Renal cortical epithelial cell (primary cell): ENCODE measurements at regions not wholly inside any gene's neighbourhood (a gene's known extent, or its start where the extent isn't known, plus 50 kb on each side); places are given as distances from the start of the nearest gene placed in this dataset.
"Not testable (repeated sequence)": the region's sequence is repeated elsewhere in the genome, so short reads cannot be mapped to it uniquely, and the experiment has no call there.

Source experiments
- DNase-seq: peaks from one replicate; pipeline ENCODE4 v3.0.0-alpha.2; 2011; ENCODE audit warnings: low read depth

DNA sequence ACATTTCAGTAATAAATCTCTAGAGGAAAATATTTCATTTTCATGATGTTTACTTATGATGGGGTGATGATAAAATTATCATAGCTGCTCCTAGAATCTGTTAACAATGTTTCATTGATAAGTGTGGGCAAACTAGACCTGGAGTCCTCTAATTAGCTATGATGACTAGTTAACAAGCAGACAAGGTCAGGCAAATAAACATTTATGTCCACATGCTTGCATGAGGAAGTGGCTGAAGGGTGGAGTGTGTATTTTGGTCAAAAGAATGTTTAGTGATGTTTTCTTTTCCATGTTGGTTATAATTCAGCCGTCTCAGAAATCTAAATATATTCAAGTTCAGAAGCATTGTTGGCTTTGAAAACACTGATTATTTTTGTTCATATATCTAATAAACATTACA, 99.9 kb upstream of the FN1 start:
- DNase-seq: peak; percentile 13

DNA sequence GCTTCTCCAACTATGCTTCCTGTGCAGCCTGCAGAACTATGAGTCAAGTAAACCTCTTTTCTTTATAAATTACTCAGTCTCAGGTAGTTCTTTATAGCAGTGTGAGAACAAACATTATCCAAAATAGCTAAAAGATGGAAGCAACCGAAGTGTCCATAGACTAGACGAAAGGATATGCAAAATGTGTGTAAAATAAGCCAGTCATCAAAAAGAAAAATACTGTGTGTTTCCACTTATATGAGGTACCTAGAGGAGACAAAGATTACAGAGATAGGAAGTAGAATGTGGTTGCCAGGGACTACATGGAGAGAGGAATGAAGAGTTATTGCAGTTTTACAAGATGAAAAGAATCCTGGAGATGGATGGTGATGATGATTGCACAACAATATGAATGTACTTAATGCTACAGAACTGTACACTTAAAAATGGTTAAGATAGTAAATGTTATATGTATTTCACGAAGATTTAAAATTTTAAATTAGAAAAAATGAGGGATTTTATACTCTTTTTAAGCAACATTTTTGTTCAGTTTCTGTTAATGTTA, 99.3 kb upstream of the FN1 start:
- DNase-seq: no peak

DNA sequence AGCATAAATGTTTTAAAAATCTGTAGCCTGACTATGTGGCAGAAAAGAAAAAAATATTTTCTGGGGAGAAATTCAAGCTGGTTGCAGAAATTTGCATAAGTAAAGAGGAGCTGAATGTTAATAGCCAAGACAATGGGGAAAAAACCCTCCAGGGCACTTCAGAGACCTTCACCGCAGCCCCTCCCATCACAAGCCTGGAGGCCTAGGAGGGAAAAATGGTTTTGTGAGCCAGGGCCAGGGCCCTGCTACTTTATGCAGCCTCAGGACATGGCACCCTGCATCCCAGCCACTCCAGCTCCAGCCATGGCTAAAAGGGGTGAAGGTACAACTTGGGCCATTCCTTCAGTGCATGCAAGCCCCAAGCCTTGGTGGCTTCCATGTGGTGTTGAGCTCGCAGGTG, 97.8 kb upstream of the FN1 start:
- not testable (repeated sequence) for DNase-seq

DNA sequence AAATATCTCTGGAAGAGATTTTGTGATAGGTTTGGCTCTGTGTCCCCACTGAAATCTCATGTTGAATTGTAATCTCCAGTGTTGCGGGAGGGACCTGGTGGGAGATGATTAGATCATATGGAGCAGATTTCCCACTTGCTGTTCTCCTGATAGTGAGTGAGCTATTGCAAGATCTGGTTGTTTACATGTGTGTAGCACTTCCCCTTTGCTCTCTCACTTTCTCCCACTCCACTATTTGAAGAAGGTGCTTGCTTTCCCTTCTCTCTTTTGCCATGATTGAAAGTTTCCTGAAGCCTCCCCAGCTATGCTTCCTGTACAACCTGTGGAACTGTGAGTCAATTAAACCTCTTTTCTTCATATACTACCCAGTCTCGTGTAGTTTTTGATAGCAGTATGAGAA, 97.0 kb upstream of the FN1 start:
- no peak for DNase-seq

DNA sequence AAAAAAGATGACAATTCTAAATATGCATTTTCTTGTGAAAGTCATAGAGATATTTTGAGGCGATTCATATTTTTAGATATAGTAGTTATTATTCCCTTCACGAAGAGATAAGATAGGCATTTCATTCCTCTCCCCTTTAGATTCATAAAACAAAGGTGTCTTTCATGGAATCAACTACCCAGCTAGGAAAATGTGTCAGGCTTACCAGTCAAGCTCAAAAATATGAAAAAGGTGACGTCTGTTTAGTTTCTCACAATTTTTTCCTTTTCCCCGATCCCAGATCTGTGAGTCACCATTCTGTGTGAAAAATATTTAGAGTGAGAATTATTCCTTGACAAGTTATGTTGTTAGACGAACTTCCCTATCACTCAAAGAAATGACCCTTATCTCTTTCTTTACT, 95.4 kb upstream of the FN1 start:
- DNase-seq: no peak

DNA sequence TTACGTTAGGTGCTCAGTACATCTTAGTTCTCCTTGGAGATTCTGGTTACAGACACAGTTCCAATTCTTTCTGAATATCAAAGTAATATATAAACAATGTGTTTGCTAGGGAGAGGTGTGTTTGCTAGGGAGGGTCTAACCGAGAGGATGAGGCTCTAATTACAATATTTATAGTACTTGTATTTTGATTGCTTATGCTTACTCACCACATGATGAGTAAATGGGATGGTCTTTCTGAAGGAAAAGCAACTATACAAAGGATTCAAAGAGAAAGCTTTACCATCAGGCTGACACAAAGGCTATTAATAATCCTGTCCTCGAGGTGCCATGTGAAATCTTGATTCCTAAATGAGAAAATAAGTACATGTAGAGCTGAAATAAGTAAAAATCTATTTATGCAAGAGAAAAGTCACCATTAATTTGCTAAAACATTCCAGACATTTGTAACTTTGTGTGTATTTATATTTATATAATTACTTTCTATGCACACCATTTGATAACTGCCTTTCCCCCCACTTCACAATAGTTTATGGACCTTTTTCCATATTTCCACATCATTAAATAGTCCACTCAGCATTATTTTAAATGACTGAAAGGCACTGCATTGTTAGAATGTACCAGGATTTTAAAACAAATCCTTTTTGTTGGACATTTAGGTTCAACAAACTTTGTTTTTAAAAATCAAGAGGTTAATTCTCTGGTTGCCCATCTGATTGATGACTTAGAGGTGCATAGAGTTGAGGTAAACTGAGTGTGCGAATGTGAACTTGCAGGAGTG, 94.5 kb upstream of the FN1 start:
- DNase-seq: peak; percentile 10

DNA sequence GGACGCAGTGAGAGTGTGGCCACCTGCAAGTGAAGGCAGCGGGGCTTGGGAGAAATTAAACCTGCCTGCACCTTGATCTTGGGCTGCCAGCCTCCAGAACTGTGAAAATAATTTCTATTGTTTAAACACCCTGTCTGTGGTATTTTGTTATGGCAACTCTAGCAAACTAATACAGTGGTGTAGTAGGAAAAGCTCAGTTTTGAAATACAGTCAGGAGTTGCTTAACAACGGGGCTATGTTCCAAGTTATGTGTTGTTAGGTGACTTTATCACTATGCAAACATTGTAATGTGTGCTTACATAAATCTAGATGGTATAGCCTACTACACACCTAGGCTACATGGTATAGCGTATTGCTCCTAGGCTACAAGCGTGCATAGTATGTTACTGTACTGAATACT, 93.4 kb upstream of the FN1 start:
- peak; percentile 38 for DNase-seq

DNA sequence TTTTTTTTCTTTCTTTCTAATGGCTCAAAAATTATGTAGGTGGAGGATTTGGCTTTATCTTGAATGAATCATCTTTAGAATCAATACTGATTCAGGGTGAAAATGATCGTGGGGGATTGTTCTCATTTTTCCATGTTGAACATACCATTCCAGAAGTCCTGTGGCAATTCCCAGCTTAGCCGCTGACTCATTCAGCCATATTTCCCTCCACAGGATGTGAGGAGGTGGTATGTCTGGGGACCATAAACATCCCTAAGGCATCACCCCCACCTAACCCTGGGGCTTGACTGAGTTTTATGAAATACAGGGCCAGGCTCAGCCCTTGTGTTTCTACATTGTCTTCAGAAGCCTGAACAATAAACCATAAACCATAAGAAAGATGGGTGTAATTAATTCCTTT, 92.7 kb upstream of the FN1 start:
- DNase-seq: peak; percentile 90

DNA sequence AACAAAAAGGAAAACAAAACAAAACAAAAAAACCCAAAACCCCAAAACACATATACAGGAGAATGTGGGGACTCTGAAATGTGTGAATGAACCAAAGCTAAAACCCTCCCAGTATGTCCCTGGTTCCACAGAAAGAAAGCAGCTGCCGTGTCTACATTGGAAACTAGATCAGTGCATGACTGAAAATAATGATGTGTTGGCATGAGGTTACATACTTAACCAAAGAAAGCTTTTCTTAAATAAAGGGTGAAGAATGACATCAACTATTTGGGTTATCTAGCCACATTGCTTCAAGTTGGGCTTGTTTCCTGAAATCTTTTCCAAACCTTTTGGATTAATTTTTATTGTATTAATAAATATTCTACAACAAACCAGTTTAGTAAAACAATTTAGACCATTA, 91.9 kb upstream of the FN1 start:
- no peak for DNase-seq

DNA sequence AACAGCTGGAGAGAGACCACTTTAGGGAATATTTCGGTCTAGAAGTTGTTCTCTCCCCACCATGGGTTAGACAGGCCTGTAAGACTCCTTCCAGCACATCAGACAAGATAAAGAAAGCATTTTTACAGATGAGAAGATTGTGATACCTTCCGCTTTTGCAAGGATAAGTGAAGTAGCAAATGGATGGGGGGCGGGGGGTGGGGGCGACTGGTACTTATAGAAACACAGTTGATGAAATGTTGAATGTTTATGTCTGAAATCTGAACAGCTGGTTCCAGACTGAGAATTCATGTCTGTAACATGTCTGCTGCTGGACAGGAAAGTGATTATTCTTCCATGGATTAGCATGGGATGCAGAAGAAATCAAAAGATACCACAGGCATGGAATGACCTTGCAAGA, 90.5 kb upstream of the FN1 start:
- DNase-seq: no peak

DNA sequence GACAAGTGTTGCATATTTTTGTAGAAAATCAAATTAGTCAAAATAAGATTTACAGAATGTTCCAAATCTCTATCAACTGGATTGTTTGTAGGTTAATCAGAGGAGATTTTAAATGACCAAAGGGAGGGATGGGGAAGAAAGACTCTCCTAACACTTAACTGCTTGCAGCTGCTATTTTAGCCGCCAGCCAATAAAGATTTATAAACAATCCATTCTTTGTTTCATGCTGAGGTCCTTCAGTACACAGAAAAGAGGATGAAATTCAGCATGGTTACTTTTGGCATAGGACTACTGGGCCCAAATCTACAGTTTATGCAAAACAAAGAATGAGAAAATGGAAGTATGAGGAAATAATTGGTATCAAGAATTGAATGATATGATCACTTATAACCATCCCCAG, 86.4 kb upstream of the FN1 start:
- DNase-seq: no peak

DNA sequence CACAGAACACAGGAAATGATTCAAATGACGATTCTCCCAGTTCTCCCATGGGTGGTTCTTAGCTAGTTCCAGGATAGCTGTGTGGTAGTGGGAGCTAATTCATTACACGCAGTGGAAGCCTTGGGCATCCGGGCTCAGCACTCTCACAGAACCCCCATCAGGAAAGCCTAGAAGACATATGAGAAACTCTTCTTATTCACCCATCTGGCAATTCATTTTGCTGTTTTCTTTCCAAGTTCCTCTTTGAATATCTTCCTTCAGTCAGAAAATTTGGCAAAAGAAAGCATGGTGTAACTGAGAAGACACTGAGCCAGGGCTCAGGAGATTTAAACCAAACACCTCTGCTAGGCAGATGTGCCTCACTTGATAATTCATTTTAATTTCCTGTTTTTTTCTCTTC, 85.2 kb upstream of the FN1 start:
- no peak for DNase-seq

DNA sequence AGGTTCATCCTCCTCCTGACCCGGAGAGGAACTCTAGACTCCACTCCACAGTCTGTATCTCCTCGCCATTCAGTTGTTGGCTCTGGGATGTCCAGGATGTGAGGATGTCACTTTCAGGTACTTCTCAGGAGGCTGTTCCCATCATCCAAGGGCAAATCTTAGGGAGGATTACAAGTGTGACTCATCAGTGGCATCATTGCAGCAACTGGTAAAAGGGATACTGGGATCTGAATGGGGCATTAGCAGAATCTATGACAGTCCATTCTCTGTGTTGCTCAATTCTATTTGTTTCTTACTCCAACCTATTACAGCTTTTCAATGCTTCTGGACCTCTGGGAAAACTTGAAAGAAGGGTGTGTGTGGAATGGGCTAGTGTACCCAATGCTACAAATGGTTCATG, 81.5 kb upstream of the FN1 start:
- DNase-seq: no peak

DNA sequence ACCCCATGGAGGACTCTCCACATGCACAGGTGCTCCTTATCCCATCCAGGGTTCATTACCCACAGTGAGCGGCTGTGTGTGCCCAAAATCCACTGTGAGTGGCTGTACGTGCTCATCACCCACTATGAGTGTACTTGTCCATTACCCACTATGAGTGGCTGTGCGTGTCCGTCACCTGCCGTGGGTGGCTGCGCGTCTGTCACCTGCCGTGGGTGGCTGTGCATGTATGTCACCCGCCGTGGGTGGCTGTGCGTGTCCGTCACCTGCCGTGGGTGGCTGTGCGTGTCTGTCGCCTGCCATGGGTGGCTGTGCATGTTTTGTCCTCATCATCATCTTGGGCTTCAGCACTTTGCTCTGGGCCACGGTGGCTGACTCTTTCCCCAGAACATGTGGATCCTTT, 78.6 kb upstream of the FN1 start:
- no peak for DNase-seq

DNA sequence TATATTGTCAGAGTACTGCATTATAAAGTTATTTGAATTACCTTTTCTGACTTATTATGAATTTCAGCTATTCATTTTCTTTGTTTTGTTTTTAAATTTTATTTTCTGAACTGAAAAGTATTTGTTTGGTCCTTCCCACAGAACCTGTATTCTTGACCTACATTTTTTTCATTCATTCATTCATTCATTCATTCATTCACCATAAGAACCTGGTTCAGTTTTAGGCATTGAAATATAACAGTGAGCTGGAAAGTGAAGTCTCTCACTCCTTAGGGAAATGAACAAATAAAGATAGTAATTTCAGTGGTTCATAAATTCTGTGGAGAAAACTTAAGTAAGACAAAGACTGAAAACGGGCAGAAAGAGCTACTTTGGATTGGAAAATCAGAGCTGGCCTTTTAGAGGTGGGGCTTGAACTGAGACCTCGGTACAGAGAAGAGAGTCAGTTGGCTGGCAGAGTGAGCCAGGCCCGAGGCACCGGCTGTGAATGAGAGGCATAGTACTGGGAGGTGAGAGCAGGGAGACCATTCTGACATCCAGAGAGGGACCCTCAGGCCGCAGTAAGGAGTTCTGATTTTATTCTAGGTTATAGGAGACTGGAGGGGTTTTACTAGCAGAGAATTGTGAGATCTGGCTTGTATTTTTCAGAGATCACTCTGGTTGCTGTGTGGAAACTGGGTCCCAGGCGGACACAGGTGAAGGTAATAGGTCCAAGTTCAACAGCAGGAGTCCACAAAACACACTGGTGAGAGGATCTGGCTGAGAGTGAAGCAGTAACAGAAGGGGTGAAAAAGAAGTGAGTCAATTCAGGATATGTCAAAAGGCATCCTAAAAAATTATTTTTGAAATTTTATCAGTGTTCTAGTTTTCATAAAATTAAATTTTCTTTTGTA, 75.8 kb upstream of the FN1 start:
- DNase-seq: no peak

DNA sequence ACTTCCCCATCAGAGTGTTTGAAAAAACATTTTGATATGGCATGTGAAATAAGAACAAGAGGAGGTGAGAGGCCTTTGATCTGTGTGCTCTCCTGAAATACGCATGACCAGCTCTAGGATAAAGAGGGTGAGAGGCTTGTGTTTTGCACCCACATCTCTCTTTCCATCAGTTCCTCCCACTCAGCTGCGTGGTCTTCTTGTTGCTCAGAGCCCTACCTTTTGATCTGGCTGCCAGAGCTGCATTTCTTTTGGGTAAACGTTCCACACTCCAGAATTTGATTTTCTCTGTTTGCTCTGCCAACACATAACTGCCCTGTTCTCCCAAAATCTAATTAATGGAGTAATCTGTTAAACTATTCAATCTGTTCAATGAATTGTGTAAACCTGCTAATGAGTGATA, 72.0 kb upstream of the FN1 start:
- no peak for DNase-seq

DNA sequence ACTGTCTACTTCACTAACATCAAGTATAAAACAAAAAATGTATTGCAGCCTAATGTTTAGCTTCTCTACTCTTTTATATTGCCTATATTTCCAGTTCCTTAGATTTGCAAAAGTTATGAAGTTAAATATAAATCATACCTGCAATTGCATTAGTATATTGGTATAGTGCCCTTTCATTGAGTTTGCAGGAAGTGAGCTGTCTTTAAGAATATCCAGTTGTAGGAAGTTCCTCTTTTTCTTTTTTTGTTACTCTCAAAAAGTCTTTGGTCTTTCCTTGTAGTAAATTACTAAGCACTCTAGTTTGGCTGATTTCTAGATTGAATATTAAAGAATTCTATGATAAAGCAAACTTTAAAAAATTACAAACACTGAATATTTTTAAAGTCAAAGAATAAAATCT, 71.3 kb upstream of the FN1 start:
- no peak for DNase-seq

DNA sequence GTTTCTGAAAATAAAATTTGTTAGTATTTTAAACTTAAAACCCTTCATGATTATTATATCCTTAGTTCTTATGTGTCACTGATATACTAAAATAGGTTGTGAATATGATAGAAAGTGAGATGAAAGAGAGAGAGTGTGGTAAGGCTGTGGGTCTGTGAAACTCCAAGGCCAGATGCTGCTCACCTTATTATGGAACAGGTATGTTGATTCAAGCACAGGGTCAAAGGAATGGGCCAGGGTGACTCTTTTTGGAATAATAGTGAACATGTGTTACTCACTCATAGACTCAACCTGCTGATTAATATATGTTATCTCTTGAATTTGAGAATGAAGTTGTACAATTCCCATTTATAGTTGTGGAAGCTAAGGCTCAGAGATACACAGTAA, 70.7 kb upstream of the FN1 start:
- DNase-seq: no peak

DNA sequence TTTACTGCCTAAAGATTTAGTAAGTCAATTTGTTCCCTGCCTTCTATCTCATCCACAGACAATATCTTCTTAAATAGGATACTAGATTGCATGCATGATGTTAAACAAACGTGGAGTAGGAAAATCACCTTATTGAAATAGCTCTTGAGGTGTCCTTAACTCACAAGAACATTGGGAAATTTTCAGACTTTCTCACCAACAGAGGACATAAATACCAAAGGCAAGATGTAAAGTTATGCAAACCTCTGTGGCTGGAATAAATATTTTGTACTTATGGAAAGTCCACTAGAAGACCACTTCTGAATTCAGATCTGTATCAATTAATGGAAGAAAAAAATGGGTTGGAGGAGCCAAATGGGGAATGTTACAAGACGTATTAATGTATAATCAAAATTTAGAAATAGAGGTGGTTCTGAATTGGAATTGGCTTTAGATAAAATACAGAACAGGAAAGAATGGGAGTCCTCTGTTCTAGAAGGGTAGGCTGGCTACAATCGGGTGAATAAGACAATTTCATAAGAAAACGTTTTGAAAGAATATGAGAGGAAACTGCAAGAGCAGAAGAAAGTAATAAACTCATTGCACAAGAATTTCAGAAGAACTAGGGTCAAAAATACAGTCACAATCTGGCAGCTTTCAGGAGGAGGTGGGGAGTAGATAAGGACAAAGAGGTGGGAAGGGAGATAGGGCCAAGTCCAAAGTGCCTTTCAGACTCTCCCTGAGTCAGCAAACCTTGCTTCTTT, 69.3 kb upstream of the FN1 start:
- DNase-seq: peak; percentile 27

DNA sequence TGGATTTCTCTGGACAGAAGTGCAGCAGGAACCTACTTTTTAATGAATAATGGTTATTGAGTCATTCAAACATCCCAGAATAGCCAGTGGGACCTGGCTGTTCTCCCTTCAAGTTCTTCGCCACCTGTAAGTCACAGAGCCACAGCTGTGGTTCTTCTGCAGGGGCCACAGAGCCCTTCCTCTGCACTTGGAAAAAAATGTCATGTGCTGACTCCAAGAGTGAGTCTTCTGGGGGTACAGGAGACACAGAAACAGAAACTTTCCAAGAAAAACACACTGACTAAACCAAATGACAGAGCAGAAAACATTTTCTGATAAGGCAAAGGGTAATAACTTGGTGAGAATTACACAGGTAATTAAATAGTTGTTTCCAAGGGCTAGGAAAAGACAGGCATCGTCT, 68.7 kb upstream of the FN1 start:
- no peak for DNase-seq

DNA sequence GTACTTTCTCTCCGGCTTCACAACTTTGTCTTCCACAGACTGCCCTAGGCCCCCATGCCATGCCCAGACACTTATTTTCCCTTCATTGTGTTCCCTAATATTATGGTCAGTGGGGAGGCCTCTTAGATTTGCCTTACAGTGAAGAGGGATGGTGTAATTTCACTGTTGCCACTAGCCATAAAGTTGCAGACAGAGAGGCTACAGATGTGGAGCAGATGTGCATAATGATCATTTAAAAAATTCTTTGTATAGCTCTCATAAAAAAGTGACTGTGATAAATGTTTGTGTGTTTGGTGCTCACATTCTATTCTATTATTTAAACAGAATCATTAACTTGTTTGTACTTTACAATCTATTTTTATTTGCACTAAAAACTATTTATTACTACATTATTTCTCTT, 67.5 kb upstream of the FN1 start:
- DNase-seq: no peak

DNA sequence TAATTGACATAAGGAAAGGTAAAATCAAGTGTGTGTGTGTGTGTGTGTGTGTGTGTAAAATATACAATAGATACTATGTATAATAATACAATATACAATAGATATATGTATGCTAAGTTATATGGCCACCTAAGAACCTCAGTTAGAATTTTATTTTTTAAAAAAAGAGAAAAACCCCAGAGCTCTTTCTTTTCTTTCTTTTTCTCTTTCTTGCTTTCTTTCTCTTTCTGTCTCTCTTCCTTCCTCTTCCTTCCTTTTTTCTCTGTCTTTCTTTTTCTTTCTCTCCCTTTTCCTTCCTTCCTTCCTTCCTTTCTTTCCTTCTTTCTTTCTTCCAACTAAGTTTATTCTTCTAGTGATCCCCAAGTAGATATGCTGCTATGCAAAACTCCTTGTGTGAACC, 64.6 kb upstream of the FN1 start:
- no peak for DNase-seq
